ENCODE measurements at regions not wholly inside any gene's neighbourhood (a gene's known extent, or its start where the extent isn't known, plus 50 kb on each side); places are given as distances from the start of the nearest gene placed in this dataset.

- DNase-seq: no peak
Measured at GRCh38 chr3:18027161-18027939, 284.9 kb upstream of the TBC1D5 start.

DNA sequence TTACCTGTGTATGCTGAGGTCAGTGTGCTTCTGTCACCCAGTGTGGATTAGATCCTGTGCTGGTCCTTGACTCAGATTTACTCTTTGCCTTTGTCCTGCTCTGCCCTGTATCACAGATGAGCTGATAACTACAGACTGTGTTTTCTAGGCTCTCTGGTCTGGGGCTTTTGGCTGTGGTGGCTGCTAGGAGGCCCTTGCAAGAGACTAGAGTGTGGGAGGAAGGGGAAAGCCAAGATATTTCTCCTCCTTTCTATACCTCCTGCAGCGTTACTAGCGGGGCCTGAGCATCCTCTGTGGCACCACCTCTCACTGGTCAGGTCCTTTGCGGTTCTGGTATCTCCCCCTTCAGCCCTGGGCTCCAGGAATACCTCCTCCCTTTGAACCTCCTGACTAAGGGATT is 282.3 kb upstream of the TBC1D5 start:
- DNase-seq: no peak

GRCh38 chr3:18019161-18019495 is 276.7 kb upstream of the TBC1D5 start:
- no peak for DNase-seq

DNA sequence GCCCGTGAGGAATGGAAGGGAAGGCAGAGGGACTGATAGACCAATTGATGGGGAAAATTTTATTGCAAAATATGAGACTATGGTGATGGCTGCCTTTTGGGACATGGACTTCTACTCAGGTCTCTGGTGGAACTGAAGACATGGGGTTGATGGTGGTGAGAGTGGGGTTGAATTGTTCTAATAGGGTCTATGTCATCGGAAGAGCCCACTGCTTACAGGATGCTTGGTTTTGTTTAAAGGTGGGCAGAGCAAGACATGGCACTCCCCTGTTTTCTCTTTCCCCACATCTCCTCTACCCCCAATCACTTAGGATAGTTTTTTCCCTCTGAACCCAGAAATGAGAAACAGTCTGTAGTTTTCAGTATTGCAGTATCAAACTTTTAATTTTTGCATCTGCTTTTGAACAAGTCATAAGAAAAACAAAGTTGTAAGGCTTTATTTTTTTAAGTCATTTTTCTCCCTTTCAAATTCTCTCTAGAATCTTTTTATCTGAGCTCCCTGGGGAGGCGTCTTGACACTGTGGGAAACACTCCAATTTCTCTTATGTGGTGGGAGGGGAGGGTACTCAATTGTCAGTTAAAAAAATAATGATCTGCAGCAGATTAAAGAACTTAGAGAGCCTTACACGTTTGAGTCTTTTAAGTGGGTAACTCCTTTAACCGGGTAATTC is 276.2 kb upstream of the TBC1D5 start:
- no peak for DNase-seq

GRCh38 chr3:18016366-18016765 is 273.9 kb upstream of the TBC1D5 start:
- DNase-seq: no peak

GRCh38 chr3:18012933-18013332 is 270.5 kb upstream of the TBC1D5 start:
- no peak for DNase-seq

- no peak for DNase-seq
Measured at GRCh38 chr3:18012436-18012835, 270.0 kb upstream of the TBC1D5 start.

GRCh38 chr3:18011387-18011786 is 269.0 kb upstream of the TBC1D5 start:
- DNase-seq: no peak

GRCh38 chr3:18010001-18010400 is 267.6 kb upstream of the TBC1D5 start:
- no peak for DNase-seq

- DNase-seq: no peak
Measured at GRCh38 chr3:18008706-18009368, 266.4 kb upstream of the TBC1D5 start.

- no peak for DNase-seq
Measured at GRCh38 chr3:18007980-18008379, 265.5 kb upstream of the TBC1D5 start.

- DNase-seq: no peak
Measured at GRCh38 chr3:17995769-17996168, 253.3 kb upstream of the TBC1D5 start.

DNA sequence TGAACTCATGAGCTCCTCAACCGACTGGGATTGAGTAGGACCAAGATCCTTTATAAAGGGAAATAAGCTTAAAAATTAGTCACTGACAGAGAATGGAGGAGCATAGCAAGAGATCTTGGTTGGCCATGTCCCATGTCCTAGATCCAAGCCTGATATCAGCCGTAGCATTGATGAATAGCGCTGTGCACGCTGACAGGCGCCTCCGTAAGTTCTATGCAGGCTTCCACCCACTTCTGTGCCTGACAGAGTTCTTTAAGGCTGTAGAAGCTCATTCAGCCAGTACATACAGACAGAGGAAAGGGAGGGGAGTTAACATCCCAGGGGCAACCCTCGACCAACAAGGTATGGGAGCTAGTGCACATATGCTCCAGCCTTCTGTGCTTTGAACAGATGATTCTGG is 251.7 kb upstream of the TBC1D5 start:
- DNase-seq: no peak

DNA sequence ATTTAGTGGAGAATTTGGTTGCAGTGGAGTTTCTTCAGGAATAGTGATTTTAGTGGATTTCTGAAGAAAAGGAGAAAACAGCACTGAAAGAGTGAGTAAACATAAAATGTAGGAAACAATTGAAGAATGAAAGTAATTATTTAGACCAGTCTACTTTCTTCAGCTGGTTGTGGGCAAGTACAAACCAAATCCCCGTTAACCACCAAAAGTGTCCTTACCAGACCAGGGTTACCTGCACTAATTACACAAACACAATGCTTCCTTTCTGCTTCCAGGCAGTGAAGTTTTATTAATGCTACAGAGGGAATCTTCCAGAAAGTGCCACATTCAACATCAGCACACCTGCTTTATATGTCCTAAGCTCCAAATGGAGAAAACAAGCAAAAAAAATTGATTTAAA is 248.0 kb upstream of the TBC1D5 start:
- DNase-seq: no peak

- no peak for DNase-seq
Measured at GRCh38 chr3:17986348-17986816, 244.0 kb upstream of the TBC1D5 start.

- no peak for DNase-seq
Measured at GRCh38 chr3:17985658-17986347, 243.4 kb upstream of the TBC1D5 start.

DNA sequence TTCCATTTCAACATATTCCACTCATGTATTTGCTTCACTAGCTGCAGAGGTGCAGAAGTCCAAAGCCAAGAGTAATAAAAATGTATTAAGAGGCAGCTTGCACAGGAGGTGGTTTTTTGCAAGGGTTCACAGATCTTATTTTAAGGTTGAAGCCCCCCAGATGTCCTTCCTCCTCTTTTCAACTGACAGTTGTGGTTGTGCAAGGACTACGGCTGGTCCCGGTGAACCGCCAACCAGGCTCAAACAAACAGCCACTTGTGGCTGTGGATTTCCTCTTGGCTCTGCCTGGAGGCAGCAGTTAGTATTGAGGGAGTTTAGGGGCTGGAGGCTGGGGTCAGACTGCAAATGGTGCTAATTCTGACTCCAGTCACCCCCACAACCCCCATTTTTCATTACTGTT is 240.7 kb upstream of the TBC1D5 start:
- no peak for DNase-seq

- DNase-seq: no peak
Measured at GRCh38 chr3:17982211-17982880, 239.9 kb upstream of the TBC1D5 start.

DNA sequence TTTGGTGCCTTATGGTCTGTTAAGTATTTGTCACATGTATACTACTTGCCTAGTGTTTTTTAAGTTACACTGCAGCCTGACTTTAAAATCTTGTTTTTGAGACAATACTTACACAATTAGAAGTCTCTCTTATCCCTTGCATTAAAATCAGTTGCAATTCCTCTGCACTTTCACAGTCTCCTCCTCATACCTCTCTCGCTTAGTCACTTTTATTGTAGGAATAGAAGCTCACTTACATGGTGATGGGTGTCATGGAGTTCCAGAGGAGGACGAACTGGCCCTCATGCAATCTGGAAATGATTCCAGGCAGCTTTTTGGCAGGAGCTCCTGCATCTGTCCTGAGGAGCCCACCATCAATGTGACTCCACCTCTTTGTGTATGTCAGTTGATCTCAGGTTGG is 238.4 kb upstream of the TBC1D5 start:
- DNase-seq: no peak

DNA sequence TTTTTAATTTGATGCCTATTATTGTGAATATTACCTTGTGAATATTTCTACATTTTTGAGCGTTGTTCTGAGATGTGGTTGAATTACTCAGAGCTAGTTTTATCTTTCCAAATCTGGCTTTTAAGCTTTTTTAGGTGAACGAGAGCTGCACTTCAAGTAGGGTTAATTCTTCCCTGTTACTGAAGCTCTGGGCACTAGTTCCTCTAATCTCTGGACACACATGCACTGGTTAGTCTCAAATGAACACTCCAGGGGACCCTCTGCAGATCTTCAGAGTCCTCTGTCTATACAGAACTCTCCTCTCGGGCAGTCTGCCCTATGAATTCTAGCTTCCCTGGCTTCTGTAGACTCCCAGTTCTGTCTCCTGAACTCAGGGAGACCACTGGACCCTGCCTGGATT is 237.5 kb upstream of the TBC1D5 start:
- DNase-seq: no peak

GRCh38 chr3:17979252-17979651 is 236.8 kb upstream of the TBC1D5 start:
- DNase-seq: no peak

DNA sequence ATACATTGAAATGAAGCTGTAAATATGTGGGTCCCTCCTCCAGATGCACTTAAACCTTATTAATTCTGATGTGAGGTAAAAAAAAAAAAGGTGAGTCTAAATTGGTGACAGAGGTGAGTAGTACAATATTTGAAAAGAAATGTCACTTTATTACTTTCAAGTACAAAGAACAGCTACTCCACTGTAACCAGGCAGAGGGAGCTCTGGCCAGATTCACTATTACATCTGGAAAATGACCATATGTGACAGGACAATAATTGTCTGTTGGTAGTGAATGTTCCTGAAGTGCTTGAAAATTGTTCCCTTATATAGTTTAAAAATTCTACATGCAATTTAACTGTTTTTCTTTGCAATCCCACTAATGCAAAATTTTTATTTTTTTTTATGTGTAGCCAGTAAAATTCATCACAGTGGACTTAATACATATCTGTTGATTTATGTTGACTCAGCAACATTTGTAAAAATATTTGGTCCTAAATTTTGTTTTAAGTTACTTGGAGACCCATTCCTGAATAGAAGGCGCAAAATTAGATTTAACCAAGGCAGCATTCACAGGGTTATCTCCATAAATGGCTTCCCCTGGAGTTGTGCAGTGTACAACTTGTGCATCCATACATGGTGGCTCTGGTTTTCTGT is 231.9 kb upstream of the TBC1D5 start:
- DNase-seq: no peak

Data from NCI-H2081 (cell line).